Endothelial cell of umbilical vein (primary cell): ENCODE measurements at regions not wholly inside any gene's neighbourhood (a gene's known extent, or its start where the extent isn't known, plus 50 kb on each side); places are given as distances from the start of the nearest gene placed in this dataset.

Experiments
- EZH2 ChIP-seq: IDR thresholded peaks from 2 replicates; pipeline ENCODE4 v1.6.1; 2012; ENCODE audit warnings: borderline replicate concordance, low read depth, mild to moderate bottlenecking, moderate library complexity, low read length, inconsistent platforms; ENCODE audit not compliant: severe bottlenecking
- GATA2 ChIP-seq: IDR thresholded peaks from 2 replicates; pipeline ENCODE4 v1.7.0; 2011; ENCODE audit warnings: low read depth, mild to moderate bottlenecking, moderate library complexity, mixed read lengths, low read length; ENCODE audit not compliant: insufficient read length, insufficient read depth
- JUN ChIP-seq: IDR thresholded peaks from 2 replicates; pipeline ENCODE4 v1.6.1; 2011; ENCODE audit warnings: borderline replicate concordance, low read depth; ENCODE audit not compliant: insufficient read length, insufficient read depth
- MYC ChIP-seq: IDR thresholded peaks from one replicate; pipeline ENCODE4 v1.6.1; 2011; ENCODE audit warnings: mild to moderate bottlenecking, low read depth, low read length
- POLR2A ChIP-seq: IDR thresholded peaks from 2 replicates; pipeline ENCODE4 v1.6.1; 2012; ENCODE audit warnings: low read depth, mild to moderate bottlenecking, control low read depth, low read length
- TF ChIP-seq, protein P1 (sequence below), 2 donors: IDR thresholded peaks; 1 replicate in 1 of 2; 2 replicates in 1 of 2; pipeline ENCODE4 v1.5.1; 2011; ENCODE audit warnings: low read length in 2 of 2, mild to moderate bottlenecking in 2 of 2, moderate library complexity in 2 of 2, control low read depth in 1 of 2, inconsistent platforms in 1 of 2, low read depth in 1 of 2; ENCODE audit not compliant: insufficient read depth in 1 of 2; ENCODE audit errors: extremely low read depth in 1 of 2
- TF ChIP-seq, protein P2 (sequence below): IDR thresholded peaks from 2 replicates; pipeline ENCODE4 v1.6.1; 2011; ENCODE audit not compliant: insufficient read depth, insufficient read length

DNA sequence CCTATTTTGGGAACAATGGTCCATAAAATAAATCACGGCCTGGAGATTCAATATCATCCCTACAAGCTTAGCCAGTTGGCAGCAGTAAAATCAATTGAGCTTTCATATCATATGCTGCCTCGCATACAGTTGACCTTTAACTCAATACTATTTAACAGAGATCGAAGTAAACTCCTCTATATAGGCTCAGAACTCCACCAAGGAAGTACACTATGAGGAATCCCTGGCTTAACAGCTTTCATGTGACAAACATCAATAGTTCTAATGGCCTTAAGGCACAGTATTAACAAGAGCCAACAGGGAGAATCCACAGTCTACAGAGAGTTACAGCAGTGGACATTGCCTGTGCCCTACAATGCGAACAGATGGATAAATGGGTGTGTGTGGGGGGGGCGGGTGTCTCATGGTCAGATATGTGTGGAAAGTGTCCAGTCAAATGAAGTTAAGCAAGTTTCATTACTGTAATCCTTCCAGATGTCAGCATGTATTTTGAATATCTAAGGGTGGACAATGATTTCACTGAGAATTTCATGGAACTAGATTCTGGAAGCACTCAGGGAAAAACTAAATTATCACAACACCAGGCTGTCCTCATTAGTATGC lies 98.2 kb upstream of the FAM9B start:
- TF ChIP-seq, protein P1, sequence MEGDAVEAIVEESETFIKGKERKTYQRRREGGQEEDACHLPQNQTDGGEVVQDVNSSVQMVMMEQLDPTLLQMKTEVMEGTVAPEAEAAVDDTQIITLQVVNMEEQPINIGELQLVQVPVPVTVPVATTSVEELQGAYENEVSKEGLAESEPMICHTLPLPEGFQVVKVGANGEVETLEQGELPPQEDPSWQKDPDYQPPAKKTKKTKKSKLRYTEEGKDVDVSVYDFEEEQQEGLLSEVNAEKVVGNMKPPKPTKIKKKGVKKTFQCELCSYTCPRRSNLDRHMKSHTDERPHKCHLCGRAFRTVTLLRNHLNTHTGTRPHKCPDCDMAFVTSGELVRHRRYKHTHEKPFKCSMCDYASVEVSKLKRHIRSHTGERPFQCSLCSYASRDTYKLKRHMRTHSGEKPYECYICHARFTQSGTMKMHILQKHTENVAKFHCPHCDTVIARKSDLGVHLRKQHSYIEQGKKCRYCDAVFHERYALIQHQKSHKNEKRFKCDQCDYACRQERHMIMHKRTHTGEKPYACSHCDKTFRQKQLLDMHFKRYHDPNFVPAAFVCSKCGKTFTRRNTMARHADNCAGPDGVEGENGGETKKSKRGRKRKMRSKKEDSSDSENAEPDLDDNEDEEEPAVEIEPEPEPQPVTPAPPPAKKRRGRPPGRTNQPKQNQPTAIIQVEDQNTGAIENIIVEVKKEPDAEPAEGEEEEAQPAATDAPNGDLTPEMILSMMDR (IDR thresholded peaks at IDR 0.05; ENCODE audit: extremely low read depth in 1 of 2, insufficient read depth in 1 of 2, low read depth in 1 of 2, low read length in 2 of 2): no peak
- TF ChIP-seq POLR2A (no peak), MYC (no peak), EZH2 (no peak), JUN (no peak), GATA2 (no peak)
- TF ChIP-seq, protein P2, sequence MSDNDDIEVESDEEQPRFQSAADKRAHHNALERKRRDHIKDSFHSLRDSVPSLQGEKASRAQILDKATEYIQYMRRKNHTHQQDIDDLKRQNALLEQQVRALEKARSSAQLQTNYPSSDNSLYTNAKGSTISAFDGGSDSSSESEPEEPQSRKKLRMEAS: no peak
